Skeletal muscle satellite cell (primary cell): ENCODE measurements at regions not wholly inside any gene's neighbourhood (a gene's known extent, or its start where the extent isn't known, plus 50 kb on each side); places are given as distances from the start of the nearest gene placed in this dataset.
A peak's percentile ranks its signal among the peaks of the same experiment; 100 is the strongest.

Source experiments
- H3K27me3 ChIP-seq: 2 replicates; pipeline ENCODE4 v1.7.0; 2013; ENCODE audit warnings: low read length; ENCODE audit not compliant: control insufficient read depth, insufficient read depth
- H3K36me3 ChIP-seq: 2 replicates; pipeline ENCODE4 v1.7.0; 2013; ENCODE audit warnings: mild to moderate bottlenecking, control low read depth, low read length; ENCODE audit not compliant: insufficient read depth
- H3K4me1 ChIP-seq: 2 replicates; pipeline ENCODE4 v1.7.0; 2013; ENCODE audit warnings: low read length; ENCODE audit not compliant: control insufficient read depth, insufficient read depth
- H3K4me2 ChIP-seq: 2 replicates; pipeline ENCODE4 v1.7.0; 2013; ENCODE audit warnings: mild to moderate bottlenecking, low read length
- H3K4me3 ChIP-seq: 2 replicates; pipeline ENCODE4 v1.7.0; 2013; ENCODE audit warnings: low read length
- H3K9ac ChIP-seq: 2 replicates; pipeline ENCODE4 v1.7.0; 2013; ENCODE audit warnings: mild to moderate bottlenecking, low read depth, low read length, moderate library complexity
- H3K9me3 ChIP-seq: replicated peaks from 2 replicates; pipeline ENCODE4 v1.7.0; 2013; ENCODE audit warnings: mild to moderate bottlenecking, control low read depth, low read length

DNA sequence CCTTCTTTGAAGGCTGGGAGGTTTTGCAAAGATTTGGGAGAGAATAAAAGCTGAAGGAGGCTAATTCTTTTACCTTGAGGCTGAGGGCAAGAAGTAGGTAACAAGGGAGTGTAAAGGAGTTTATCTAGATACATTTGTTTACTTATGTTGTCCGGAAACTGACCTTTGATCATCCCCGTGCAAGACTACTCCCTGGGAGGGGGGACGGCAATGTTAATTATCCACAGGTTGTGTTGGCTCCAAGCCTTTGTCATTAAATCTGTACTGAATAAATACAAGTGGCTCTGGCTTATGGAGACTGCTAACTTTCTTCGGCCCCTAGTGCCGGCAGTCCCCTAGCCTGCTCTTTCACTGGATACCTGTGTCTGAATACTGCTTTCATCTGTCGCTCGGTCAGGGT lies 1250.6 kb upstream of the LRRTM3 start:
- no peaks in the 10 kb centered on the region for H3K36me3 ChIP-seq
- no peaks in the 10 kb centered on the region for H3K4me1 ChIP-seq
- H3K4me2 ChIP-seq: no peak overlapping the region
- H3K4me3 ChIP-seq: no peak overlapping the region
- no peak overlapping the region for H3K9ac ChIP-seq
- no peaks in the 10 kb centered on the region for H3K9me3 ChIP-seq
- H3K27me3 ChIP-seq: no peaks in the 10 kb centered on the region

DNA sequence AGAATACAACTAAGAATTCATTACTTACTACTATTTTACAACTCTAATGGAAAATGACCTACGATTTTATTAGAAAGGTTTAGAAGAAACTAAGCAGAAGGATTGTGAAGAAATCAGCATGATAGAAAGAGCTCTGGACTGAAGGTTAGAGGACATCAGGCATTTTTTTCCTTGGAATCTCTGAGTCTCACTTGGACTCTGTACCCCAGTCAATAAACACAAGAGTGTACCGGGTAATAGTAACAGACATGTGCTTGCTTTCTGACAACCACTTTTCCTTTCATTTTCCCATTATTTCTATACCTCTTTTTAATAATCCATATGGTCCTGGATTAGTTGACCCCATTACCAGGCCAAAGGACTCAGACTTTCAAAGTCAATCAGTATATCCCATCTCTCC lies 1240.9 kb upstream of the LRRTM3 start:
- Histone ChIP-seq H3K36me3 (no peaks in the 10 kb centered on the region), H3K4me3 (no peak overlapping the region), H3K27me3 (no peaks in the 10 kb centered on the region), H3K4me1 (no peaks in the 10 kb centered on the region), H3K9me3 (no peaks in the 10 kb centered on the region), H3K9ac (no peak overlapping the region), H3K4me2 (no peak overlapping the region)

DNA sequence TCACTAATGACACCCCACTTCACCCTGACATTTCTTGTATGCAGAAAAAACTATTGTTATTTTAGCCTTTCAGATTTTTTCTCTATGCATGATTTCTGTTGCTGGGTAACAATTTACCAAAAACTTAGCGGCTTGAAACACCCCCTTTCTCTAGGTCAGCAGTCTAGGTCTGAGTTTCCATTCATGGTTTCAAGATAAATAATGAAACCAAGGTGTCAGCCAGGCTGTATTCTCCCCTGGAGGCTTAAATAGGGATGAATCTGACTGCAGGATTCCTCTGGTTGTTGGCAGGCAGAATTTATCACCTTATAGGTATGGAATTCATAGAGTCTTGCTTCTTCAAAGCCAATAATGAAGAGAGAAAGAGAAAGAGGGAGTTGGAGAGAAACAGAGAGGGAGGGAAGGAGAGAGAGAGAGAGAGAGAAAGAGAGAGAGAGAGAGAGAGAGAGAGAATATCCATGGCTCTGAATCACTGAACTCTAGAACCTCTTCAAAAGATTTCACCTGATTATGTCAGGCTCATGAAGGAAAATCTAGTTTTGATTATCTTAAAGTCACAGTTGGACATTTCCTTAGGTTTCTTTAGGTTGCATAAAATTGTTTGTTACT lies 1224.6 kb upstream of the LRRTM3 start:
- no peaks in the 10 kb centered on the region for H3K4me1 ChIP-seq
- H3K9me3 ChIP-seq: no peaks in the 10 kb centered on the region
- no peaks in the 10 kb centered on the region for H3K27me3 ChIP-seq
- no peaks in the 10 kb centered on the region for H3K36me3 ChIP-seq
- H3K4me2 ChIP-seq: no peak overlapping the region
- H3K4me3 ChIP-seq: no peak overlapping the region
- H3K9ac ChIP-seq: no peak overlapping the region

DNA sequence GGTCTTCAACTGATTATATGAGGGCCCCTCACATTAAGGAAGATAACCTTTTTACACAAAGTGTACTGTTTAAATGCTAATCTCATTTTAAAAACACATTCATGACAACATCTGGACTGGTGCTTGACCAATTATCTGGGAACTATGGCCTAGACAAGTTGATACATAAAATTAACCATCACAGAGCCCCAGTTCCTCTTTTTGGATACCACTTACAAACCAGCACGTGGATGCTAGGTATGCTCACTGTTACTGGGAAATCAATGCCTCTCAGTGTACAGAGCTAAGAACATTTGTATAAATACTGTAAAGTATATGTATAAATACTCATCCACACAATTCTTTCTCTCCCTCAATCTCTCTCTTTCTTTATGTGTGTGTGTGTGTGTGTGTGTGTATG lies 1217.8 kb upstream of the LRRTM3 start:
- Histone ChIP-seq H3K9ac (no peak overlapping the region), H3K36me3 (no peaks in the 10 kb centered on the region), H3K4me2 (no peak overlapping the region), H3K27me3 (no peaks in the 10 kb centered on the region), H3K9me3 (no peaks in the 10 kb centered on the region), H3K4me3 (no peak overlapping the region), H3K4me1 (no peaks in the 10 kb centered on the region)

DNA sequence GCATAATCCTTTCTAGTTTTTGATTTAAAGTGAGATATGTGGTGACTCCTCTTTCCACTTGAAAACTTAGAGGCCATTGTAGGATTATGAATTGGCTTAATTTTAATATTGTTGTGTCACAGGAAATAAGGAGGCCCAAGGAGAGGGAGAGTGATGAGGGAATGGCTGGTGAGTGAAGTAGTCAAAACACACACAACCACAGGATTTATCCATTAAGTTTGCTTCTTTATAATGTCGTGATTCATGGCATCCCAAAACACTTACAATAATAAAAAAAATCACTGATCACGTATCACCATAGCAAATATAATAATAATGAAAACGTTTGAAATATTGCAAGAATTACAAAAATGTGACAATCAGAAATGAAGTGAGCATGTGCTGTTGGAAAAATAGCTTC lies 1215.5 kb upstream of the LRRTM3 start:
- Histone ChIP-seq H3K27me3 (no peaks in the 10 kb centered on the region), H3K9ac (no peak overlapping the region), H3K4me1 (no peaks in the 10 kb centered on the region), H3K9me3 (no peaks in the 10 kb centered on the region), H3K36me3 (no peaks in the 10 kb centered on the region), H3K4me3 (no peak overlapping the region), H3K4me2 (no peak overlapping the region)

DNA sequence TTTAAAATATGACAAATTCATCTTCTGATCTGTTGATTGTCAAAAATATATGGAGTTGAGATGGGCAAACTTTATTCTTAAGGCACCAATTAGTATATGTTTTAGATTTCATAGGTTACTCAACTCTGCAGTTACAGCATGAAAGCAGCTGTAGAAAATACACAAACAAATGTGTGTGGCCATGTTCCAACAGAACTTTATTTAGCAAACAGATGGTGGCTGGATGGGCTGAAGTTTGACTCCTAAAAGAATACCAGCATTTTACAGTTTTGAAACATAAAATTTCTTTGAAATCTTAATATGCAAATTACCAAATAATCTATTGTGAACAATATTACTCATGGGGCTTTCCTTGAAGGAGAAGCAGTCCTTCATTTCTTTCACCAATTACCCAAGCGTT lies 1206.0 kb upstream of the LRRTM3 start:
- no peak overlapping the region for H3K4me3 ChIP-seq
- H3K36me3 ChIP-seq: no peaks in the 10 kb centered on the region

DNA sequence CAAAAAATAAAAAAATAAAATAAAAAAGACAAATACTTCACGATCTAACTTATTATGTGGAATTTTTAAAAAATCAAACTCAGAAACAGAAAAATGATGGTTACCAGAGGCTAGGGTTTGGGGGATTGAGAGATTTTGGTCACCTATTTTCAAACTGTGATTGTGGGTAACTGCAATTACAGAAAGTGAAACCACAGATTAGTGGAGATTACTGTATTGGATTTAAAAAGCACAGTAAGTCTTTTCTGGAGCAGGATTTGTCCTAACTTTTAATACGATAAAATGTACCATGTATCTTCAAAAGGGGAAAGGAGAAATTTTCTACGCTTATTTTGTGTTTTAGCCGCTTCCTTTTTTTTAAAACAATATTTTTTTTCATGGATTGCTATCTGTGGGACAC lies 1204.9 kb upstream of the LRRTM3 start:
- Histone ChIP-seq H3K4me1 (no peaks in the 10 kb centered on the region), H3K4me3 (peak overlapping the region; percentile 56), H3K9me3 (no peaks in the 10 kb centered on the region), H3K36me3 (no peaks in the 10 kb centered on the region), H3K4me2 (peak overlapping the region; percentile 69), H3K27me3 (no peaks in the 10 kb centered on the region), H3K9ac (peak overlapping the region; percentile 55)

More for the DNA sequence above, 1206.0 kb upstream of the LRRTM3 start:
- H3K27me3 ChIP-seq: no peaks in the 10 kb centered on the region
- no peaks in the 10 kb centered on the region for H3K4me1 ChIP-seq
- H3K9ac ChIP-seq: no peak overlapping the region
- H3K9me3 ChIP-seq: no peaks in the 10 kb centered on the region
- no peak overlapping the region for H3K4me2 ChIP-seq

DNA sequence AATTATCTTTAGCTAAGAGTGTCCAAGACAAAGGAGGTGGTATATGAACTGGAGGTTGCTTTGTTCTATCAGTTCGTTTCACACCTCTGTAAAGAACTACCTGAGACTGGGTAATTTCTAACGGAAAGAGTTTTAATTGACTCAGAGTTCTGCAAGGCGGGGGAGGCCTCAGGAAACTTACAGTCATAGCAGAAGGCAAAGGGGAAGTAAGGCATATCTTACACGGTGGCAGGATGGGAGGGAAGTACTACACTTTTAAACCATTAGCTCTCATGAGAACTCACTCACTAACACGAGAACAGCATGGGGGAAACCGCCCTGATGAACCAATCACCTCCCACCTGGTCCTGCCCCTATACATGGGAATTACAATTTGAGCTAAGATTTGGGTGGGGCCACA lies 1202.3 kb upstream of the LRRTM3 start:
- no peaks in the 10 kb centered on the region for H3K4me1 ChIP-seq
- no peak overlapping the region for H3K4me2 ChIP-seq
- no peaks in the 10 kb centered on the region for H3K36me3 ChIP-seq
- H3K9me3 ChIP-seq: no peaks in the 10 kb centered on the region
- no peak overlapping the region for H3K9ac ChIP-seq
- no peak overlapping the region for H3K4me3 ChIP-seq
- no peaks in the 10 kb centered on the region for H3K27me3 ChIP-seq

DNA sequence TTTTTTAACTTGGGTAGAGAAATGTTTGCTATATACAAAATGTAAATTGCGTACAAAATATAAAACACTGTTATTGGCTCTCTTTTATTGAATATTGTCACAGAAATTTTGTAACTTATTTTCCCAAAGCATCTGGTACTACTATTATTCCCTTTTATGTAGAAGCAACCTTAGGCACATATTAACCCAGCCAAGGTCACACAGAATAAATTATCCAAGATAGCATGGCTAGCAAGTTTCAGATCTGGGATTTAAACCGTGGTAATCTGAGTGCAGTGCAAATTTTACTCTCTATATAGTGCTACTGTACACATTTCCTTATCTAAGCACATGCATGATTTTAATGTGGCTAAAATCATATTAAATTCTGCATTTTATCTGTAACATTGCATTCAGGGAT lies 1190.5 kb upstream of the LRRTM3 start:
- H3K36me3 ChIP-seq: no peaks in the 10 kb centered on the region
- no peak overlapping the region for H3K4me2 ChIP-seq
- no peaks in the 10 kb centered on the region for H3K27me3 ChIP-seq
- H3K9ac ChIP-seq: no peak overlapping the region
- H3K4me1 ChIP-seq: no peaks in the 10 kb centered on the region
- no peak overlapping the region for H3K4me3 ChIP-seq
- H3K9me3 ChIP-seq: no peaks in the 10 kb centered on the region

DNA sequence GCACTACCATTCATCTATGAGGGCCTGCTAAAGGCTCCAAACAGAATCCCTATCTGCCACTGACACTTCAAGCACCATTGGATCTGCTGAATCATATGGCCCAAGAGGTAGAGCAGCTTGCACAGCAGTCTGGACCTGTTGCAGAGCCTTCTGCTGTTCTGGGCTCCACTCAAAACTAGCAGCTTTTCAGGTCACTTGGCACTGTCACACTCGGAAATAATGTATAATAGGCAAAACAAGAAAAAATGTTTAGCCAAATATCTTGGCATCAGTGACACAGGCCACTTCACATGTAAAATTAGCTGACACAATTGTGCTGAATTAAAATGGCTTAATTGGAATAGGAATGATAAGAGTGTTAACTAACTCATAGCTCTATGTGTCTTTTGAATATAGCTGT lies 1182.9 kb upstream of the LRRTM3 start:
- Histone ChIP-seq H3K4me2 (no peak overlapping the region), H3K4me3 (no peak overlapping the region), H3K27me3 (no peaks in the 10 kb centered on the region), H3K4me1 (no peaks in the 10 kb centered on the region), H3K9ac (no peak overlapping the region), H3K36me3 (no peaks in the 10 kb centered on the region), H3K9me3 (no peaks in the 10 kb centered on the region)

DNA sequence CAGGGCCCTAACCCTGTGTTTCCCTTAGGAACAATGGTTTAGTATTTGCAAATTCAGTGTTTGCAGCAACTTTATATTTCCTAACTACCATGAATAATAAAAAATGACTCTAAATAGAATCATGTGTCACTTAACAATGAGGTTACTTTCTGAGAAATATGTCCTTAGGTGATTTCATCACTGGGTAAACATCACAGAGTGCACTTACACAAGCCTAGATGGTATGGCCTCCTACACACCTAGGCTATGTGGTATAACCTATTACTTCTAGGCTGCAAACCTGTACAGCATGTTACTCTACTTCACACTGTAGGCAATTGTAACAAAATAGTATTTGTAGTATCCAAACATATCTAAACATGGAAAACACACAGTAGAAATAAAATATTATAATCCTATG lies 1174.6 kb upstream of the LRRTM3 start:
- H3K4me1 ChIP-seq: no peaks in the 10 kb centered on the region
- H3K27me3 ChIP-seq: no peaks in the 10 kb centered on the region
- no peak overlapping the region for H3K4me2 ChIP-seq
- no peaks in the 10 kb centered on the region for H3K9me3 ChIP-seq
- H3K4me3 ChIP-seq: no peak overlapping the region
- H3K36me3 ChIP-seq: no peaks in the 10 kb centered on the region
- H3K9ac ChIP-seq: no peak overlapping the region

DNA sequence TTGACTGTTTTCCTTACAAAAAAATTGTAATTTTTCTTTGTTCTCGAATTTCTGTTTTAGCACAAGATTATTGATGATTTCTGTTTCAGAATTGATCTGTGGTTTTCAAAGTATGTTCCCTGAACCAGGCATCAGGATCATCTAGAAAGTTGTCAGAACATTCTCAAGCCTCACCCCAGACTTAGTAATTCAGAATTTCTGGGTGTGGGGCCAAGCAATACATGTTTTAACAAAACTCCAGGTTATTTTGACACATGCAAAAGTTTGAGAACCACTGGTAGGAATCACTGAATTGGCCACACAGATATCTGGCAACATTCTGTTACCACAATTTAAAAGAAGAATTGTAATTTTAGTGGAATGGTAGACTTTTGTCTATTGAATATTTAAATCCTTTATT lies 1173.9 kb upstream of the LRRTM3 start:
- Histone ChIP-seq H3K27me3 (no peaks in the 10 kb centered on the region), H3K4me2 (no peak overlapping the region), H3K4me1 (no peaks in the 10 kb centered on the region), H3K9ac (no peak overlapping the region), H3K9me3 (no peaks in the 10 kb centered on the region), H3K36me3 (no peaks in the 10 kb centered on the region), H3K4me3 (no peak overlapping the region)
